SK-N-SH (cell line): ENCODE measurements at regions not wholly inside any gene's neighbourhood (a gene's known extent, or its start where the extent isn't known, plus 50 kb on each side); places are given as distances from the start of the nearest gene placed in this dataset.

Experiments
- CTCF ChIA-PET: fragments of 300-600, 350-600 bp; formaldehyde crosslinking; extraction: SDS; loops from one replicate; lab custom pipeline; 2021; lab: Yijun Ruan, JAX
- POLR2A ChIA-PET: fragments of 350-600 bp; sonication (Branson Sonifier 250); formaldehyde crosslinking; extraction: SDS; loops from one replicate; lab custom pipeline; 2020; ENCODE audit warnings: antibody characterized with exemption, inconsistent platforms; lab: Yijun Ruan, JAX
- DNase-seq: peaks from one replicate; pipeline ENCODE4 v3.0.0; 2012
- H2AFZ ChIP-seq: fragments of 200-600 bp; sonication (generic); 2 replicates; pipeline ENCODE4 v1.8.1; 2016; ENCODE audit warnings: antibody characterized with exemption, mild to moderate bottlenecking, low read depth
- H3F3A ChIP-seq: fragments of 200-600 bp; sonication (generic); replicated peaks from 2 replicates; pipeline ENCODE3; 2016; ENCODE audit warnings: antibody characterized with exemption, mild to moderate bottlenecking; ENCODE audit not compliant: insufficient read depth
- H3K27ac ChIP-seq, 2 experiments: fragments of 200-500 bp in 1 of 2; fragments of 200-600 bp in 1 of 2; sonication (Bioruptor generic) in 1 of 2; sonication (generic), shearing (Covaris generic) in 1 of 2; 2 replicates each; pipeline versions ENCODE4 v1.5.1 to v1.6.1; 2014 to 2016; ENCODE audit warnings: low read depth in 2 of 2, inconsistent platforms in 1 of 2, low read length in 1 of 2, mild to moderate bottlenecking in 1 of 2, mixed read lengths in 1 of 2
- H3K27me3 ChIP-seq: fragments of 200-600 bp; sonication (generic), shearing (Covaris generic); 2 replicates; pipeline ENCODE4 v1.6.1; 2016; ENCODE audit warnings: mixed run types; ENCODE audit not compliant: insufficient read depth
- H3K36me3 ChIP-seq, 2 experiments: fragments of 200-500 bp in 1 of 2; fragments of 200-600 bp in 1 of 2; sonication (Bioruptor generic) in 1 of 2; sonication (generic) in 1 of 2; replicated peaks in 1 of 2; 2 replicates each; pipeline versions ENCODE3 to v1.5.1; 2014 to 2016; ENCODE audit warnings: low read length in 1 of 2, mild to moderate bottlenecking in 1 of 2; ENCODE audit not compliant: insufficient read depth in 2 of 2, control insufficient read depth in 1 of 2
- H3K4me1 ChIP-seq, 2 experiments: fragments of 200-500 bp in 1 of 2; fragments of 200-600 bp in 1 of 2; sonication (Bioruptor generic) in 1 of 2; sonication (generic), shearing (Covaris generic) in 1 of 2; 2 replicates each; pipeline versions ENCODE4 v1.5.1 to v1.6.1; 2014 to 2016; ENCODE audit warnings: low read depth in 1 of 2, low read length in 1 of 2, mixed run types in 1 of 2; ENCODE audit not compliant: insufficient read depth in 2 of 2, control insufficient read depth in 1 of 2
- H3K4me2 ChIP-seq: fragments of 200-600 bp; sonication (generic), shearing (Covaris generic); 2 replicates; pipeline ENCODE4 v1.6.1; 2017; ENCODE audit warnings: mixed run types
- H3K4me3 ChIP-seq, 2 experiments: fragments of 200-500 bp in 1 of 2; fragments of 200-600 bp in 1 of 2; sonication (Bioruptor generic) in 1 of 2; sonication (generic), shearing (Covaris generic) in 1 of 2; 2 replicates each; pipeline versions ENCODE4 v1.5.1 to v1.8.1; 2014 to 2016; ENCODE audit warnings: low read depth in 2 of 2, inconsistent platforms in 1 of 2, low read length in 1 of 2, mild to moderate bottlenecking in 1 of 2, mixed read lengths in 1 of 2, moderate library complexity in 1 of 2
- H3K79me2 ChIP-seq: fragments of 200-600 bp; sonication (generic); 2 replicates; pipeline ENCODE4 v1.8.1; 2017; ENCODE audit warnings: mild to moderate bottlenecking; ENCODE audit not compliant: insufficient read depth
- H3K9ac ChIP-seq: fragments of 200-600 bp; sonication (generic); 2 replicates; pipeline ENCODE4 v1.6.1; 2017; ENCODE audit warnings: mixed run types
- H3K9me2 ChIP-seq: fragments of 200-600 bp; sonication (generic); 2 replicates; pipeline ENCODE4 v1.6.1; 2017; ENCODE audit warnings: mixed run types
- H3K9me3 ChIP-seq: fragments of 200-600 bp; sonication (generic); 2 replicates; pipeline ENCODE4 v1.6.1; 2017; ENCODE audit warnings: mixed run types, mild to moderate bottlenecking, moderate library complexity
- H4K20me1 ChIP-seq: fragments of 200-600 bp; sonication (generic); 2 replicates; pipeline ENCODE4 v1.6.1; 2017; ENCODE audit warnings: mild to moderate bottlenecking, mixed run types; ENCODE audit not compliant: insufficient read depth
- FOSL2 ChIP-seq: IDR thresholded peaks from 2 replicates; pipeline ENCODE4 v1.4.0; 2012; ENCODE audit warnings: low read depth, mild to moderate bottlenecking, moderate library complexity, borderline replicate concordance
- FOXJ3 ChIP-seq: sonication (generic); formaldehyde crosslinking; IDR thresholded peaks from 2 replicates; pipeline ENCODE4 v1.5.1; 2020; ENCODE audit warnings: mild to moderate bottlenecking, missing genetic modification reagents
- GATA2 ChIP-seq: sonication (generic); formaldehyde crosslinking; IDR thresholded peaks from 2 replicates; pipeline ENCODE4 v1.5.0; 2020; ENCODE audit warnings: mild to moderate bottlenecking, missing genetic modification reagents
- NRF1 ChIP-seq: IDR thresholded peaks from 2 replicates; pipeline ENCODE4 v1.6.1; 2012; ENCODE audit warnings: low read depth, mild to moderate bottlenecking, low read length
- RCOR1 ChIP-seq: fragments of 150-350 bp; IDR thresholded peaks from 2 replicates; pipeline ENCODE4 v1.6.1; 2017; ENCODE audit warnings: antibody characterized with exemption, low read length
- REST ChIP-seq: IDR thresholded peaks from 2 replicates; pipeline ENCODE4 v1.6.1; 2012; ENCODE audit warnings: mild to moderate bottlenecking, low read depth, low read length, moderate library complexity
- RXRA ChIP-seq: IDR thresholded peaks from 2 replicates; pipeline ENCODE4 v1.4.0; 2012; ENCODE audit warnings: low read depth, mild to moderate bottlenecking, borderline replicate concordance
- USF1 ChIP-seq: IDR thresholded peaks from 2 replicates; pipeline ENCODE4 v1.4.0; 2012; ENCODE audit warnings: low read depth, borderline replicate concordance
- YY1 ChIP-seq: IDR thresholded peaks from 2 replicates; pipeline ENCODE4 v1.4.0; 2012; ENCODE audit warnings: low read depth, mild to moderate bottlenecking
- ZBTB33 ChIP-seq: IDR thresholded peaks from 2 replicates; pipeline ENCODE4 v1.4.0; 2012; ENCODE audit warnings: low read depth, borderline replicate concordance
- whole genome bisulfite sequencing: methylation state at CpG from one replicate; pipeline ENCODE4 v1.1.6; 2017; ENCODE audit warnings: low lambda C conversion rate; 5-methylcytosine and 5-hydroxymethylcytosine counted together

GRCh38 chr14:28077021-28077420, 689.6 kb upstream of the FOXG1 start:
- Histone ChIP-seq H3K4me2 (no peak overlapping the region), H3F3A (no peaks in the 10 kb centered on the region), H3K36me3 (no peaks in the 10 kb centered on the region), H4K20me1 (no peaks in the 10 kb centered on the region), H3K27ac (no peak overlapping the region), H3K4me3 (no peak overlapping the region), H3K27me3 (no peaks in the 10 kb centered on the region), H3K79me2 (no peaks in the 10 kb centered on the region), H2AFZ (no peak overlapping the region), H3K9me3 (no peaks in the 10 kb centered on the region), H3K4me1 (no peaks in the 10 kb centered on the region; a peak in 1 of 4 replicates), H3K9ac (no peak overlapping the region), H3K9me2 (no peaks in the 10 kb centered on the region)
- ChIA-PET POLR2A (no interaction called here), CTCF (no interaction called here)
- no peak for TF ChIP-seq REST
- no peak for TF ChIP-seq RXRA
- TF ChIP-seq USF1: no peak
- no peak for TF ChIP-seq NRF1
- no peak for TF ChIP-seq ZBTB33
- DNase-seq: no peak

GRCh38 chr14:28083389-28083788, 683.2 kb upstream of the FOXG1 start:
- H3K4me3 ChIP-seq: no peak overlapping the region
- TF ChIP-seq RCOR1 (no peak), FOSL2 (no peak), YY1 (no peak), GATA2 (no peak), FOXJ3 (CRISPR knock-in tag) (no peak)
- H3K9me3 ChIP-seq: no peaks in the 10 kb centered on the region
- H3K9ac ChIP-seq: no peak overlapping the region
- ChIA-PET CTCF (no interaction called here), POLR2A (no interaction called here)
- no peaks in the 10 kb centered on the region for H4K20me1 ChIP-seq
- no peaks in the 10 kb centered on the region for H3K9me2 ChIP-seq
- WGBS: 11% methylated on average over 3 of the region's 3 CpGs
- H3K79me2 ChIP-seq: no peaks in the 10 kb centered on the region
- no peak overlapping the region for H3K27ac ChIP-seq
- DNase-seq: no peak
- no peaks in the 10 kb centered on the region for H3K36me3 ChIP-seq
- H3F3A ChIP-seq: no peaks in the 10 kb centered on the region
- H3K4me2 ChIP-seq: no peak overlapping the region
- no peaks in the 10 kb centered on the region for H3K27me3 ChIP-seq
- no peaks in the 10 kb centered on the region; a peak in 1 of 4 replicates for H3K4me1 ChIP-seq
- no peak overlapping the region for H2AFZ ChIP-seq
